Activated naive CD4-positive, alpha-beta T cell treated with Interleukin-2 at 50 U/mL for 16 hours (primary cell): ENCODE measurements at regions not wholly inside any gene's neighbourhood (a gene's known extent, or its start where the extent isn't known, plus 50 kb on each side); places are given as distances from the start of the nearest gene placed in this dataset.
"Not testable (repeated sequence)": the region's sequence is repeated elsewhere in the genome, so short reads cannot be mapped to it uniquely, and the experiment has no call there.

Experiments
- DNase-seq: peaks from one replicate; pipeline ENCODE4 v3.0.0-alpha.2; 2020

GRCh38 chr7:130789436-130789835, 55.4 kb upstream of the KLF14 start:
- DNase-seq, result no peak

- DNase-seq, result no peak
Observed at GRCh38 chr7:130791746-130792145, 57.7 kb upstream of the KLF14 start.

DNA sequence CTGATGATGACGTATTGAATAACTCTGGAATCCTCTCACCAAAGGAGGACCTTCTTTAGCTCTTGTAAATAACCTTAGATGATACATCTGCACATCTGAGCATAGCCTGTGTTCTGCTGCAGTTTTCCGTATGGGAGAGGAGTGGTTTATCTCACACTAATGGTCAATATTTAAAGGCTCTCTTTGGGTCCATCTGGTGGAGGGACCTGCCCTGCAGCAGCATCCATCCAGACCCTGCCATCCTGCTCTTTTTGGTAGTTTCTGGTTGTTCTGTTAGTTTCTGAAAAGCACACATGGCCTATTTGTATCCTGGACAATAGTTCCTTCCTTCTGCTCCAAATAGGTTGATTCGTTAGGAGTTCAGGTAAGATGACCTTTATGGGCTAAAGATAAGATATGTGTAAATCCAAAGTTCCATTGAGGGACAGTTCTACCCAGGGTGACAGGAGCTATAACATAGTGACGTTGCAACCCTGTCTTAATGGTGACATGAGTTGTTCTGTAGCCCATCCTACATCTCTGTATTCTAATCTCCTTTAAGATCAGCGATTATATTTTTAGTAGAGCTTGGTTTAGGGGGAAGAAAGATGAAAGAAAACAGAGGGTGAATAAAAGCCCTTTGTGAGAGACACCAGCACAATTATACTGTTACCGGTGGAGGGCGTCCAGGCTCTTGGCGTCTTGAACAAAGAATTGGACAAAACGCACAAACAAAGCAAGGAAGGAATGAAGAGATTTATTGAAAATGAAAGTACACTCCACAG, 60.0 kb upstream of the KLF14 start:
- no peak for DNase-seq

DNA sequence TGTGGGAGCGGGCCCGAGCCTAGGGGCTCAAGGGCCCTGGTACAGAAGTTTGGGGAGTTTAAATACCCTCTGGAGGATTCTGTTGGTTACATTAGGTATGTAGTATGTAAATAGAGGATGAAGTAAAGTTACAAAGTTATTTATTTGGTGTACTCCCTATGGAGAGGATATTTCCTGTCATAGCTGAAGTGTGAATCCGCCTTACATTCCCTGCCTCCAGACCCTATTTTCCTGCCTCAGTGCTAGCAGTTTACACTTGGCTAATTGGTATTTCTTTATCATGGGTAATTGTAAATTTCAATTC, 60.6 kb upstream of the KLF14 start:
- no peak for DNase-seq

GRCh38 chr7:130796425-130796824, 62.4 kb upstream of the KLF14 start:
- not testable (repeated sequence) for DNase-seq

DNA sequence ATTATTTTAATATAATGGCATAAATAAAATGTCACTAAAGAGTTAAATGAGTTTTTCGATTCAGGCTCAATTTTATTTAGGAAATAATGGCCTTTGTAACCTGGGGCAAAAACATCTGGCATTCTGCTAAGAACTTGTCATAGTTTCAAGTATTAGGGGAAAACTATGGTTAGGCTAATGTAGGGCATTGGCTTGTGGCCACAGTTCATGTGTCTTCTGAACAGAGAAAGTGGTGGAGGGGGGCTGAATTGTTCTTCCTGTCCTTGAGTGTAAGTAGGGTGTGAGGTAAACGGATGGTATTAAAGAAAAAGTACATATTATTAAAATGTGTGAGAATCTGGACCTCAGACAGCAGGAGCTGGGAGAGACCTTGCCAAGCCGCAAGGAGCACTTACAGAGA, 69.1 kb upstream of the KLF14 start:
- DNase-seq, result no peak

- DNase-seq, result no peak
Observed at GRCh38 chr7:130804220-130804619, 70.2 kb upstream of the KLF14 start.

- DNase-seq, result not testable (repeated sequence)
Observed at GRCh38 chr7:130812819-130813218, 78.8 kb upstream of the KLF14 start.

- DNase-seq, result no peak
Observed at GRCh38 chr7:130814778-130815335, 80.8 kb upstream of the KLF14 start.

DNA sequence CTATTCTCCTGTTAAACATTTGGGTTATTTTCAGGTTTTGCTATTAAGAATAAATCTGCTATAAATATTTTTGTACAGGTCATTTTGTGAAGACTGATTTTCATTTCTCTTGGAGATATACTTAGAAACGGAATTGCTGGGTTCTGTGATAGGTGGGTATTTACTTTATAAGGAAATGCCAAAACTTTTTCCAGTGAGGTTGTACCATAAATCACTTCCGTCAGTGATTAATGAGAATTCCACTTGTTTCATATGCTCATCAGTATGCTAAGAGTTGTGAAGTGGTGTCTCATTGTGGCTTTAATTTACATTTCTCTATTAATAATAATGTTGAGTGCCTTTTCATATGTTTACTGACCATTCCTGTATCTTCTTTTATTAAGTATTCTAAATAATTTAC, 84.0 kb upstream of the KLF14 start:
- no peak for DNase-seq

- DNase-seq, result no peak
Observed at GRCh38 chr7:130821864-130822263, 87.9 kb upstream of the KLF14 start.

- no peak for DNase-seq
Observed at GRCh38 chr7:130822642-130823041, 88.6 kb upstream of the KLF14 start.

DNA sequence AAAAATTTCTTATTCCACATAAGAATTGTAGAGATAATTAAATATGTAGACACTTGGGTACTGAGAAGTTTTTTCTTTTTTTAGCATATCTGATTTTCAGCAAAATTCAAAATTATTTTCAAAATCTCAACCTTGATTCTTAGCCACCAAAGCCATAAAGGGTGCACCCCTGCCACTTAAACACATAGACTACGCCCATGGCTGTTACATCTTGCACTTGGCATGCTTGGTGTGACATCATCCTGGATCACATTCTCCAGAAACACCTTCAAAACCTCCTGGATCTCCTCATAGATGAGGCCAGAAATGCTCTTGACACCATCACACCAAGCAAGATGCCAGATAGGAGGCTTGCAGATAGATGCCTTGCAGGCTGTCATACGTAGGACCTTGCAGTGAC, 89.1 kb upstream of the KLF14 start:
- DNase-seq, result no peak

- no peak for DNase-seq
Observed at GRCh38 chr7:130825819-130826218, 91.8 kb upstream of the KLF14 start.

DNA sequence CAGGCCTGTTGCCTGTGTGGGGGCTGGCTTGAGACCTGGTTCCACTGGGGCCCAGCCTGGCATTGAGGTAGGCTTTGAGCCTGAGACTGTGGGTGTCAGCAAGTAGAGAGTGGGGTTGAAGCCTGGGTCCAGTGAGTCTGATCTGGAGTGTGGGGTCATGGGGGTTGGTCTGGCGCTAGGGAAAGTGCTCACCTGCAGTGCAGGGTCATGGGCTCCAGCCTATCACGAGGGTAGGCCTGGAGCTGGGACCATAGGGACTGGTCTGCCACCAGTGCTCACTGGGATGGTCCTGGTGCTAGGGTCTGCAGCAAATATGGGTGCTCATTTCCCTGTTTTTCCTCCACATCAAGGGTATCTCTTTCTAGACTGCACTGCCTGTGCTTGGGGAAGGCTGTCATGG, 95.4 kb upstream of the KLF14 start:
- no peak for DNase-seq

DNA sequence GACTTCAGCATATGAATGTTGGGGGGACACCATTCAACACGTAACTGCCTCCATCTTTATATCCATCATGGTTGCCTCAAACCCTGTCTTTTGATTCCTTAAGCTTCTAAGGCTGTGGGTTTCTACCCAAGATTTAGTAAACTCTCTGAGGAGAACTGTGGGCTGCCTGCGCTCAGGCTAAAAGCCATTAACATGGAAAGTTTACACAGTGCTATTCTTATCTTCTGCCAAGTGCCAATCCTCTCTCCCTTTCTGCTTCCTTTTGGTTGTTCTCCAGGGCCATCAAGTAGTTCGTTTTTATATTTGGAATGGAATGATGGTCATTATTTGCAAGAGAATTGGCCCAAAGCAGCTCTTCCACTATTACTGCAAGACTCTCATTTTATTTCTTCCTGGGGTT, 97.3 kb upstream of the KLF14 start:
- DNase-seq, result no peak

- no peak for DNase-seq
Observed at GRCh38 chr7:130831817-130832481, 97.9 kb upstream of the KLF14 start.

DNA sequence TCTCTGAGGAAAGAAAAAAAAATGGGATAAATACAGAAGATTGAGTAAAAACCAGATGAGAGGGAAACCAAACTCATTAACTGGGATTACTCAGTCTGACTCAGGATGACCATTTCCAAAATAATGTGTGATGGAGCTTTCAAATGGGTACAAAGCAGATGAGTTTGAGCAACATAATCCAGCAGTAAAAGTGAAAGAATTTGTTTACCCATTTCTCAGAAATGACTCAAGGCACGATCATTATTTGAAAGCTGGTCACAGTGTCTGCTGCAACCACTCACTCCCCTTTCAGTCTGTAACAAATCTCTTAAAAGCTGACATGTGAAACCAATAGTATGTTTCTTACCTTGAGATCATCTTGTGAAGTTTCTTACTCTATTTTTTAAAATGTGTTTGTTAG, 104.7 kb upstream of the KLF14 start:
- no peak for DNase-seq

- DNase-seq, result no peak
Observed at GRCh38 chr7:130840599-130840998, 106.6 kb upstream of the KLF14 start.

- no peak for DNase-seq
Observed at GRCh38 chr7:130841416-130841815, 107.4 kb upstream of the KLF14 start.

DNA sequence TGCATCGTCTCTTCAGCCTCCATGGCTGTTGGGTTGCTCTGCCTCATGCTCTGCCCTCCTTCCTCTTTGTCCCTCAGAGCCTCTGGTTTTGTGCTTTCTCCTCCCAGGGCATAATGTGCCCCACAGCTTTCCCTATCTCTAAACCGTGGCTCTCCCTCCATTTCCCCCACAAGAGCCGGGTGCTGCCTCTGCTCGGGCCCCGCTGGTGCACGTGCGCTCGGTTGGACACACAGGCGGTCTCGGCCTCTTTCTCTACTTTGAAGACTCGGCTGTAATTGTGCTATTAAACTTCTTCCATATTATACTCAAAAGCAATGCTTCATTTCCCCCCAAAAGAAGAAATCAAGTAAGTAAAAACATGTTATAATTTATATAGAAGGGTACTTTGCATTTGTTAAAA, 109.7 kb upstream of the KLF14 start:
- DNase-seq, result no peak

DNA sequence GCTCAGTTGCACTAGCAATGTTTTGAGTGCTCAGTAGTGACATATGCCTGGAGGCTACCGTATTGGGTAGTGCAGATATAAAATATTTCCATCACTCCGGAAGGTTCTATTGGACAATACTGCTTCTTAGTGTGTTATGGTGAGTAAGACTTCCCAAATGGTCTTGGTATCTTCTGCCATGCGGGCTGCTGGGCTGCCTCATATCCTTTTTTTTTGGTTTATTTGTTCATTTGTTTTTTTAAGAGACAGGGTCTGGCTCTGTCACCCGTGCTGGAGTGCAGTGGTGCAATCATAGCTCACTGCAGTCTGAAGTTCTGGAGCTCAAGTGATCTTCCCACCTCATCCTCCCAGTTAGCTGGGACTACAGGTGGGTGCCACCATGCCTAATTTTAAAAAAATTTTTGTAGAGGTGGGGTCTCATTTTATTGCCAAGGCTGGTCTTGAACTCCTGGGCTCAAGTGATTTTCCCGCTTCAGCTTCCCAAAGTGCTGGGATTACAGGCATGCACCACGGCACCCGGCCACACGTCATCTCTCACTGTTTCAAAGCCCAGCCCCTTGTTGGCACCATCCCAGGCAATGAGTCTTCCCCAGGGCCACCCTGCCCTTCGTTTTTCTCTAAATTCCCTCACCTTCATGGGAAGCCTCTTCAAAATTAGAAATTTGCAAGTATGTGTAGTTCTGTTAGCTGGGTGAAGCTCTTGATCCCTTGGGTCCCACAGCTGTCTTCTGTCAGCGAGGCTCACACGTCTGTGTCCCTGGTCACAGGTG, 111.0 kb upstream of the KLF14 start:
- DNase-seq, result no peak

- no peak for DNase-seq
Observed at GRCh38 chr7:130845581-130846085, 111.6 kb upstream of the KLF14 start.

DNA sequence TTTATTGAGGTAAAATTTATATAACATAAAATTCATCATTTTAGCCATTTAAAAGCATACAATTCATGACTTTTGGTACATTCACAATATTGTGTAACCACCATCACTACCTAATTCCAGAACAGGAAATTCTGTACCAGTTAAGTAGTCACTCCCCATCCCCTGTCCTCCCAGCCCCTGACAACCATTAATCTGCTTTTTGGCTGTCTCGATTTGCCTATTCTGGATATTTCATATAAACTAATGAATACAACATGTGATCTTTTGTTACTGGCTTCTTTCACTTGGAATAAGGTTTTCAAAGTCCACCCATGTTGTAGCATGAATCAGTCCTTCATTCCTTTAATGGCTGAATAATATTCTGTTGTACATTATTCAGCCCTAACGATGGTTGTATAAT, 115.6 kb upstream of the KLF14 start:
- no peak for DNase-seq
